Smooth muscle cell (in vitro differentiated cells): ENCODE measurements at regions not wholly inside any gene's neighbourhood (a gene's known extent, or its start where the extent isn't known, plus 50 kb on each side); places are given as distances from the start of the nearest gene placed in this dataset.

Source experiments
- DNase-seq: peaks from one replicate; lab custom pipeline; 2025; ENCODE audit not compliant: unreplicated experiment; lab: John Stamatoyannopoulos, UW
- H2AFZ ChIP-seq: fragments of 200-600 bp; sonication (generic); 2 replicates; pipeline ENCODE4 v1.6.0; 2016; ENCODE audit warnings: antibody characterized with exemption, low read depth, mild to moderate bottlenecking
- H3F3A ChIP-seq: fragments of 200-600 bp; sonication (generic); 2 replicates; pipeline ENCODE4 v1.6.0; 2017; ENCODE audit warnings: antibody characterized with exemption, low read depth
- H3K27ac ChIP-seq: fragments of 200-600 bp; sonication (generic); 2 replicates; pipeline ENCODE4 v1.5.1; 2016; ENCODE audit warnings: low read depth, mild to moderate bottlenecking
- H3K27me3 ChIP-seq: fragments of 200-600 bp; sonication (generic); 2 replicates; pipeline ENCODE4 v1.6.1; 2016; ENCODE audit warnings: low read depth, mild to moderate bottlenecking
- H3K36me3 ChIP-seq: fragments of 200-600 bp; sonication (generic); 2 replicates; pipeline ENCODE4 v1.5.1; 2016; ENCODE audit warnings: low read depth
- H3K4me1 ChIP-seq: fragments of 200-600 bp; sonication (generic); 2 replicates; pipeline ENCODE4 v1.5.1; 2016; ENCODE audit warnings: low read depth
- H3K4me2 ChIP-seq: fragments of 200-600 bp; sonication (generic); 2 replicates; pipeline ENCODE4 v1.6.0; 2016; ENCODE audit warnings: mild to moderate bottlenecking
- H3K4me3 ChIP-seq: fragments of 200-600 bp; sonication (generic); 2 replicates; pipeline ENCODE4 v1.5.1; 2016; ENCODE audit warnings: mild to moderate bottlenecking
- H3K79me2 ChIP-seq: fragments of 200-600 bp; sonication (generic); 2 replicates; pipeline ENCODE4 v1.6.0; 2016; ENCODE audit warnings: low read depth, mild to moderate bottlenecking
- H3K9ac ChIP-seq: fragments of 200-600 bp; sonication (generic); 2 replicates; pipeline ENCODE4 v1.6.0; 2016; ENCODE audit warnings: low read depth
- H3K9me3 ChIP-seq: fragments of 200-600 bp; sonication (generic); replicated peaks from 2 replicates; pipeline ENCODE4 v1.5.1; 2016; ENCODE audit warnings: low read depth
- H4K20me1 ChIP-seq: fragments of 200-600 bp; sonication (generic); 2 replicates; pipeline ENCODE4 v1.6.0; 2016; ENCODE audit warnings: low read depth
- WGBS: methylation state at CpG from one replicate; pipeline ENCODE4 v1.1.7; 2016; ENCODE audit warnings: low lambda C conversion rate; 5-methylcytosine and 5-hydroxymethylcytosine counted together
- TF ChIP-seq, protein P1 (sequence below): fragments of 200-600 bp; sonication (generic); IDR thresholded peaks from 2 replicates; pipeline ENCODE4 v1.5.1; 2017; ENCODE audit warnings: borderline replicate concordance, mild to moderate bottlenecking, antibody characterized with exemption; ENCODE audit not compliant: insufficient read depth, poor library complexity, severe bottlenecking

GRCh38 chr11:10394229-10395101 is 60.6 kb upstream of the AMPD3 start:
- Histone ChIP-seq H3K4me3 (no peak overlapping the region), H3K27me3 (no peaks in the 10 kb centered on the region), H3K27ac (no peak overlapping the region), H3K4me2 (no peak overlapping the region), H3K79me2 (no peaks in the 10 kb centered on the region), H3K9ac (no peak overlapping the region), H2AFZ (no peak overlapping the region), H3K36me3 (no peaks in the 10 kb centered on the region), H4K20me1 (no peaks in the 10 kb centered on the region), H3F3A (no peaks in the 10 kb centered on the region), H3K4me1 (no peaks in the 10 kb centered on the region), H3K9me3 (no peaks in the 10 kb centered on the region)
- DNase-seq, result no peak
- WGBS, result 63% methylated on average over 13 of the region's 13 CpGs
- TF ChIP-seq, protein P1, sequence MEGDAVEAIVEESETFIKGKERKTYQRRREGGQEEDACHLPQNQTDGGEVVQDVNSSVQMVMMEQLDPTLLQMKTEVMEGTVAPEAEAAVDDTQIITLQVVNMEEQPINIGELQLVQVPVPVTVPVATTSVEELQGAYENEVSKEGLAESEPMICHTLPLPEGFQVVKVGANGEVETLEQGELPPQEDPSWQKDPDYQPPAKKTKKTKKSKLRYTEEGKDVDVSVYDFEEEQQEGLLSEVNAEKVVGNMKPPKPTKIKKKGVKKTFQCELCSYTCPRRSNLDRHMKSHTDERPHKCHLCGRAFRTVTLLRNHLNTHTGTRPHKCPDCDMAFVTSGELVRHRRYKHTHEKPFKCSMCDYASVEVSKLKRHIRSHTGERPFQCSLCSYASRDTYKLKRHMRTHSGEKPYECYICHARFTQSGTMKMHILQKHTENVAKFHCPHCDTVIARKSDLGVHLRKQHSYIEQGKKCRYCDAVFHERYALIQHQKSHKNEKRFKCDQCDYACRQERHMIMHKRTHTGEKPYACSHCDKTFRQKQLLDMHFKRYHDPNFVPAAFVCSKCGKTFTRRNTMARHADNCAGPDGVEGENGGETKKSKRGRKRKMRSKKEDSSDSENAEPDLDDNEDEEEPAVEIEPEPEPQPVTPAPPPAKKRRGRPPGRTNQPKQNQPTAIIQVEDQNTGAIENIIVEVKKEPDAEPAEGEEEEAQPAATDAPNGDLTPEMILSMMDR, result no peak

DNA sequence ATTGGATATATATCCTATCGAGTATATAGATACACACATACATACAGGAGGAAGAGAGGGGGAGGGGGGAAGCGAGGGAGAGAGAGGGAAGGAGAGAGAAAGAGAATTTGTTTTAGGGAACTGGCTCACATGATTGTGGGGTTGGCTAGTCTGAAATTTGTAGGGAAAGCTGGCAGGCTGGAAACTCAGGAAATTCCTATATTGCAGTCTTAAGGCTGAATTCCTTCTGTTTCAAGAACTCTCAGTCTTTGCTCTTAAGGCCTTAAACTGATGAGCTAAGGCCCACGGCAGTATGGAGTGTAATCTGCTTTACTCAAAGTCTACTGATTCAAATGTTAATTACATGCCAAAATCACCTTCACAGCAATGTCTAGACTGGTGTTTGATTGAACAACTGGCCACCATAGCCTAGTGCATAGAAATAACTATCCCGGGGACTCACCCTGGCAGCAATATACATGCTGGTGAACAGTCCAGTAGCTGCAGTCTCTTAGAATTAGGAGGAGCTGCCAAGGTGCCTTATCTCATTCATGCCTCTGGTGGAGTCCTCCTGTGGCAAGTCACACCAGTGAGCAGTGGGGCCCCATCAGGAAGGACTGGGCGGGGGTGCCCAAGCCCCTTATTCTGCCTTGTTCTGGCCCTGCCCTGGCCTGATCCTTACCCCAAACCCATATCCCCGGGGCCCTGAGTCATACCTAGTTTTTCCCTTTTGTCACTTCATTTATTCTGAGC is 59.7 kb upstream of the AMPD3 start:
- no peak overlapping the region for H3K27ac ChIP-seq
- H3K9ac ChIP-seq, result no peak overlapping the region
- no peak overlapping the region for H3K4me2 ChIP-seq
- no peak overlapping the region for H2AFZ ChIP-seq
- H3K4me3 ChIP-seq, result no peak overlapping the region
- DNase-seq, result no peak
- 87% methylated on average over 6 of the region's 6 CpGs for WGBS
- no peaks in the 10 kb centered on the region for H3K36me3 ChIP-seq
- H3K79me2 ChIP-seq, result no peaks in the 10 kb centered on the region
- no peaks in the 10 kb centered on the region for H3K4me1 ChIP-seq
- TF ChIP-seq, protein P1, result no peak
- no peaks in the 10 kb centered on the region for H4K20me1 ChIP-seq
- no peaks in the 10 kb centered on the region for H3F3A ChIP-seq
- no peaks in the 10 kb centered on the region for H3K9me3 ChIP-seq
- H3K27me3 ChIP-seq, result no peaks in the 10 kb centered on the region

GRCh38 chr11:10396771-10397170 is 58.3 kb upstream of the AMPD3 start:
- H3K27me3 ChIP-seq, result no peaks in the 10 kb centered on the region
- H3F3A ChIP-seq, result no peaks in the 10 kb centered on the region
- no peaks in the 10 kb centered on the region for H3K79me2 ChIP-seq
- no peaks in the 10 kb centered on the region for H3K36me3 ChIP-seq
- 93% methylated on average over 4 of the region's 4 CpGs for WGBS
- no peak overlapping the region for H3K9ac ChIP-seq
- no peaks in the 10 kb centered on the region for H4K20me1 ChIP-seq
- no peak overlapping the region for H2AFZ ChIP-seq
- H3K4me1 ChIP-seq, result no peaks in the 10 kb centered on the region
- no peak overlapping the region for H3K4me3 ChIP-seq
- TF ChIP-seq, protein P1, result no peak
- no peak overlapping the region for H3K4me2 ChIP-seq
- DNase-seq, result no peak
- H3K27ac ChIP-seq, result no peak overlapping the region
- no peaks in the 10 kb centered on the region for H3K9me3 ChIP-seq
